HL-60 (cell line): ENCODE measurements at regions not wholly inside any gene's neighbourhood (a gene's known extent, or its start where the extent isn't known, plus 50 kb on each side); places are given as distances from the start of the nearest gene placed in this dataset.

ENCODE experiments used
- POLR2AphosphoS5 ChIP-seq: IDR thresholded peaks from 2 replicates; pipeline ENCODE4 v1.6.1; 2012; ENCODE audit warnings: low read depth
- REST ChIP-seq: IDR thresholded peaks from 2 replicates; pipeline ENCODE4 v1.6.1; 2012; ENCODE audit warnings: low read depth; ENCODE audit not compliant: insufficient replicate concordance
- SPI1 ChIP-seq: IDR thresholded peaks from 2 replicates; pipeline ENCODE4 v1.6.1; 2012; ENCODE audit warnings: low read depth, mild to moderate bottlenecking, borderline replicate concordance
- TF ChIP-seq, protein P1 (sequence below): IDR thresholded peaks from one replicate; pipeline ENCODE4 v1.5.1; 2011; ENCODE audit warnings: low read length, control low read depth, inconsistent platforms; ENCODE audit not compliant: insufficient read depth

GRCh38 chr3:115246461-115247020 lies 99.5 kb upstream of the ZBTB20 start:
- no peak for TF ChIP-seq POLR2AphosphoS5
- TF ChIP-seq, protein P1, sequence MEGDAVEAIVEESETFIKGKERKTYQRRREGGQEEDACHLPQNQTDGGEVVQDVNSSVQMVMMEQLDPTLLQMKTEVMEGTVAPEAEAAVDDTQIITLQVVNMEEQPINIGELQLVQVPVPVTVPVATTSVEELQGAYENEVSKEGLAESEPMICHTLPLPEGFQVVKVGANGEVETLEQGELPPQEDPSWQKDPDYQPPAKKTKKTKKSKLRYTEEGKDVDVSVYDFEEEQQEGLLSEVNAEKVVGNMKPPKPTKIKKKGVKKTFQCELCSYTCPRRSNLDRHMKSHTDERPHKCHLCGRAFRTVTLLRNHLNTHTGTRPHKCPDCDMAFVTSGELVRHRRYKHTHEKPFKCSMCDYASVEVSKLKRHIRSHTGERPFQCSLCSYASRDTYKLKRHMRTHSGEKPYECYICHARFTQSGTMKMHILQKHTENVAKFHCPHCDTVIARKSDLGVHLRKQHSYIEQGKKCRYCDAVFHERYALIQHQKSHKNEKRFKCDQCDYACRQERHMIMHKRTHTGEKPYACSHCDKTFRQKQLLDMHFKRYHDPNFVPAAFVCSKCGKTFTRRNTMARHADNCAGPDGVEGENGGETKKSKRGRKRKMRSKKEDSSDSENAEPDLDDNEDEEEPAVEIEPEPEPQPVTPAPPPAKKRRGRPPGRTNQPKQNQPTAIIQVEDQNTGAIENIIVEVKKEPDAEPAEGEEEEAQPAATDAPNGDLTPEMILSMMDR = no peak
- TF ChIP-seq REST = no peak
- TF ChIP-seq SPI1 = no peak
